CD4-positive, alpha-beta T cell (primary cell): ENCODE measurements at regions not wholly inside any gene's neighbourhood (a gene's known extent, or its start where the extent isn't known, plus 50 kb on each side); places are given as distances from the start of the nearest gene placed in this dataset.

Experiments
- ATAC-seq: fragments of 200-7000 bp; cut with Tn5 transposase; one replicate; pipeline ENCODE4 v1.10.0; 2022; ENCODE audit warnings: mild to moderate bottlenecking; ENCODE audit not compliant: poor library complexity
- CTCF ChIA-PET: fragments of 350-600 bp; sonication (Branson Sonifier 250); formaldehyde crosslinking; loops from one replicate; lab custom pipeline; 2021; ENCODE audit warnings: antibody characterized with exemption, inconsistent platforms; lab: Charles Lee
- POLR2A ChIA-PET: fragments of 350-600 bp; sonication (Branson Sonifier 250); formaldehyde crosslinking; loops from one replicate; lab custom pipeline; 2021; ENCODE audit warnings: antibody characterized with exemption, inconsistent platforms; lab: Charles Lee
- DNase-seq, 14 experiments: peaks; one replicate each; pipeline ENCODE4 v3.0.0-alpha.2; 2013 to 2020; ENCODE audit warnings: mixed read lengths in 2 of 14
- H3K27ac ChIP-seq, 2 donors: one replicate each; pipeline versions ENCODE4 v1.5.1 to v1.7.0; 2013; ENCODE audit warnings: low read length in 2 of 2, low read depth in 1 of 2, mild to moderate bottlenecking in 1 of 2
- H3K27me3 ChIP-seq, 2 experiments: 1 replicate in 1 of 2; 2 replicates in 1 of 2; pipeline versions ENCODE4 v1.6.1 to v1.7.0; 2013; ENCODE audit warnings: low read length in 2 of 2, control low read depth in 1 of 2, mild to moderate bottlenecking in 1 of 2, moderate library complexity in 1 of 2; ENCODE audit not compliant: insufficient read depth in 2 of 2, control insufficient read depth in 1 of 2
- H3K36me3 ChIP-seq: one replicate; pipeline ENCODE4 v1.6.1; 2013; ENCODE audit warnings: low read length, control low read depth; ENCODE audit not compliant: insufficient read depth
- H3K4me1 ChIP-seq: one replicate; pipeline ENCODE4 v1.6.1; 2013; ENCODE audit warnings: low read length, control low read depth; ENCODE audit not compliant: insufficient read depth
- H3K4me3 ChIP-seq: one replicate; pipeline ENCODE4 v1.5.1; 2013; ENCODE audit warnings: mild to moderate bottlenecking, low read length, moderate library complexity
- H3K9me3 ChIP-seq, 2 experiments: 1 replicate in 1 of 2; 2 replicates in 1 of 2; pipeline versions ENCODE4 v1.6.1 to v1.7.0; 2013; ENCODE audit warnings: low read length in 2 of 2, mild to moderate bottlenecking in 2 of 2, control low read depth in 1 of 2, moderate library complexity in 1 of 2; ENCODE audit not compliant: control insufficient read depth in 1 of 2, insufficient read depth in 1 of 2
- H3K27ac Mint-ChIP-seq: one replicate; pipeline ENCODE4 v1.8.0; 2020; ENCODE audit warnings: mixed read lengths
- H3K27me3 Mint-ChIP-seq: one replicate; pipeline ENCODE4 v1.8.0; 2021; ENCODE audit warnings: mixed read lengths
- H3K36me3 Mint-ChIP-seq: one replicate; pipeline ENCODE4 v1.8.0; 2021; ENCODE audit warnings: low read depth, mixed read lengths
- H3K4me1 Mint-ChIP-seq: one replicate; pipeline ENCODE4 v1.8.0; 2021; ENCODE audit warnings: low read depth, mixed read lengths
- H3K4me3 Mint-ChIP-seq: one replicate; pipeline ENCODE4 v1.8.0; 2020; ENCODE audit warnings: mild to moderate bottlenecking, mixed read lengths
- H3K9me3 Mint-ChIP-seq: one replicate; pipeline ENCODE4 v1.8.0; 2020; ENCODE audit warnings: mixed read lengths
- CTCF ChIP-seq: fragments of 200-600 bp; IDR thresholded peaks from one replicate; pipeline ENCODE4 v1.8.0; 2022; ENCODE audit warnings: antibody characterized with exemption, mild to moderate bottlenecking
- intact Hi-C, 2 experiments: fragments of 100-400 bp; cut with DNase I in 1 of 2; cut with micrococcal nuclease in 1 of 2; formaldehyde crosslinking; loops; one replicate each; pipeline versions ENCODE4 v1.15.1 to v1.9.0; 2023 to 2025; cut with DNase I, micrococcal nuclease

DNA sequence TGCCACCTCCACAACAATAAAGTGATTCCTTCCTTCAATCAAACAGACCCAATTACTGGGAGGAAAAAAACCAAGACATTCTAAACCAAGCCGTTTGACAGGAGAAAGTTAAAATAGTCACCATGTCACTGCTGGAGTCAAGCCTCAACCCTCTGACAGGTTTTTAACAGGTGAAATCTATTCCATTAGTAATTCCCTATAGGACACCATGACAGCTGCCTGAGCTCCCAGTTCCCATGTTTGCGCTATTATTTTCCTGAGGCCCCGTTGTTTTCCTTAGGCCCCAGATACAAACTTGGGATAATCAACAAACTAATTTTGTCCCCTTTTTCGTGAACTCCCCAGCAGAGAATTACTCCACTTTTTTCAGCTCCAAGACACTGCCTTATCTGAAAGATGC is 113.9 kb downstream of the ARL5B start:
- no peaks in the 10 kb centered on the region for H3K36me3 ChIP-seq
- ATAC-seq (no peak), DNase-seq (no peak)
- no peak overlapping the region for H3K27ac ChIP-seq
- intact Hi-C loops: no loop called here
- no peak for TF ChIP-seq CTCF
- H3K27me3 ChIP-seq: no peaks in the 10 kb centered on the region
- H3K4me1 ChIP-seq: no peaks in the 10 kb centered on the region
- Mint-ChIP-seq H3K36me3 (no peaks in the 10 kb centered on the region), H3K27ac (no peak overlapping the region), H3K4me1 (no peaks in the 10 kb centered on the region), H3K9me3 (no peaks in the 10 kb centered on the region), H3K27me3 (peaks cover 4% of the 10 kb centered on the region), H3K4me3 (no peak overlapping the region)
- no peak overlapping the region for H3K4me3 ChIP-seq
- ChIA-PET POLR2A (no interaction called here), CTCF (no interaction called here)
- peaks cover 0 to 3% of the 10 kb centered on the region in 2 experiments for H3K9me3 ChIP-seq

GRCh38 chr10:18777258-18777657 is 118.0 kb downstream of the ARL5B start:
- Histone ChIP-seq H3K36me3 (no peaks in the 10 kb centered on the region), H3K27me3 (no peaks in the 10 kb centered on the region), H3K4me3 (no peak overlapping the region), H3K4me1 (no peaks in the 10 kb centered on the region), H3K9me3 (no peaks in the 10 kb centered on the region), H3K27ac (no peak overlapping the region)
- Mint-ChIP-seq H3K27me3 (peaks cover 4% of the 10 kb centered on the region), H3K9me3 (peaks cover 3% of the 10 kb centered on the region), H3K4me3 (no peak overlapping the region), H3K27ac (no peak overlapping the region), H3K4me1 (no peaks in the 10 kb centered on the region), H3K36me3 (no peaks in the 10 kb centered on the region)
- no peak for TF ChIP-seq CTCF
- POLR2A ChIA-PET: no interaction called here
- DNase-seq (no peak), ATAC-seq (no peak)
- CTCF ChIA-PET: no interaction called here
- intact Hi-C loops: no loop called here

DNA sequence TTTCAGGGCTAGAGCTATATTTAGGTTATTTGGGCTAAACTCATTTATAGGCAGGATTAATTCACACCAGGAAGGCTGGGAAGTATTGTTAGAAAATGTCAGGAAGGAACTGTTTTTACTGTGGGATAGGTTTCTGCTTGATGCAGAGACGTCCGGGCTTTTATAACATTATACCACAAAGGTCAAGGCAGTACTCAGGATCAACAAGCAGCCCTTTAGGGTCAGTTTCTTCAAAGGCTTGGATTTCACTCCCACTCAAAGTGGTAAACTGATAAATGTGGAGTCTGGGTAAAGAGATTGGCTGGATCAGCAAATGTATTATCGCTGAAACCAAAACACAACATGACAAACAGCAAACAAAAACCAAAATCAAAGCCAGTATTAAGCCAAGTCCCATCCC is 127.2 kb downstream of the ARL5B start:
- peaks cover 2% of the 10 kb centered on the region for H3K9me3 Mint-ChIP-seq
- CTCF ChIA-PET: interaction anchor here (0.7 kb wide), 1 partner anchor 116 kb away, joined by 3 read pairs; no protein-coding TSS in a partner anchor
- POLR2A ChIA-PET: no interaction called here
- TF ChIP-seq CTCF: no peak
- Histone ChIP-seq H3K27me3 (no peaks in the 10 kb centered on the region), H3K9me3 (no peaks in the 10 kb centered on the region), H3K4me3 (no peak overlapping the region), H3K27ac (no peak overlapping the region), H3K36me3 (no peaks in the 10 kb centered on the region), H3K4me1 (no peaks in the 10 kb centered on the region)
- H3K4me3 Mint-ChIP-seq: no peak overlapping the region
- no peaks in the 10 kb centered on the region for H3K4me1 Mint-ChIP-seq
- no peaks in the 10 kb centered on the region for H3K36me3 Mint-ChIP-seq
- intact Hi-C loops: no loop called here
- no peak for ATAC-seq
- H3K27ac Mint-ChIP-seq: no peak overlapping the region
- H3K27me3 Mint-ChIP-seq: no peaks in the 10 kb centered on the region
- no peak for DNase-seq
